Osteocyte (in vitro differentiated cells): ENCODE measurements at regions not wholly inside any gene's neighbourhood (a gene's known extent, or its start where the extent isn't known, plus 50 kb on each side); places are given as distances from the start of the nearest gene placed in this dataset.

Experiments used
- DNase-seq: peaks from one replicate; pipeline ENCODE4 v3.0.0; 2021; ENCODE audit warnings: mixed read lengths; ENCODE audit not compliant: unreplicated experiment; ENCODE audit errors: extremely low spot score
- H3K27ac Mint-ChIP-seq: one replicate; pipeline ENCODE4 v1.8.0; 2021; ENCODE audit warnings: mild to moderate bottlenecking, mixed read lengths; ENCODE audit not compliant: unreplicated experiment
- H3K27me3 Mint-ChIP-seq: one replicate; pipeline ENCODE4 v1.8.0; 2021; ENCODE audit warnings: mixed read lengths; ENCODE audit not compliant: unreplicated experiment
- H3K36me3 Mint-ChIP-seq: one replicate; pipeline ENCODE4 v1.8.0; 2021; ENCODE audit warnings: mixed read lengths; ENCODE audit not compliant: unreplicated experiment
- H3K4me1 Mint-ChIP-seq: one replicate; pipeline ENCODE4 v1.8.0; 2021; ENCODE audit warnings: mixed read lengths; ENCODE audit not compliant: unreplicated experiment
- H3K4me3 Mint-ChIP-seq: one replicate; pipeline ENCODE4 v1.8.0; 2021; ENCODE audit warnings: mild to moderate bottlenecking, moderate library complexity, mixed read lengths; ENCODE audit not compliant: unreplicated experiment
- H3K9me3 Mint-ChIP-seq: one replicate; pipeline ENCODE4 v1.8.0; 2021; ENCODE audit warnings: mixed read lengths; ENCODE audit not compliant: unreplicated experiment
- CTCF ChIP-seq: fragments of 200-600 bp; sonication (generic); IDR thresholded peaks from 2 replicates; pipeline ENCODE4 v1.5.0; 2021; ENCODE audit warnings: antibody characterized with exemption, mild to moderate bottlenecking, moderate library complexity

DNA sequence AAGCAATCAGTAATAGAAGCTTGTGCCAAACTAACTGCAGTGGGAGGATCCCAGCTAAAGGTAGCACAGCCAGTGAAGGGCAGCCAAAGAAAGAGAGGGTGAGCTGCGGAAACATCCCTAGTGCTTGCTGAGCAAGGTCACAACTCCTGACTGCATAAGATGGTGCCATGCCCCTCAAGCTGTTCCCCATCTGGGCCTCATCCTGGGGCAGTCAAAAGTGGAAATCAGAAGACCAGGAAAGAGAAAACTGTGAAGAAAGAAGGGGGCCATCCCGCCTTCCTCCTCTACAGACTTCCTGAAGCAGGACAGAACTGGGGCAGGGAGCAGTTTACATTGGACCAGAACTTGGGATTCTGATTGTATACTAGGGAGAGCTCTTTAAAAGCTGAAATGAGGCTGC, 159.2 kb downstream of the TNFSF13B start:
- no peaks in the 10 kb centered on the region for H3K36me3 Mint-ChIP-seq
- no peak for DNase-seq
- H3K9me3 Mint-ChIP-seq: no peaks in the 10 kb centered on the region
- H3K27ac Mint-ChIP-seq: no peak overlapping the region
- no peak for TF ChIP-seq CTCF
- no peaks in the 10 kb centered on the region for H3K27me3 Mint-ChIP-seq
- no peak overlapping the region for H3K4me3 Mint-ChIP-seq
- H3K4me1 Mint-ChIP-seq: peaks cover 18% of the 10 kb centered on the region

DNA sequence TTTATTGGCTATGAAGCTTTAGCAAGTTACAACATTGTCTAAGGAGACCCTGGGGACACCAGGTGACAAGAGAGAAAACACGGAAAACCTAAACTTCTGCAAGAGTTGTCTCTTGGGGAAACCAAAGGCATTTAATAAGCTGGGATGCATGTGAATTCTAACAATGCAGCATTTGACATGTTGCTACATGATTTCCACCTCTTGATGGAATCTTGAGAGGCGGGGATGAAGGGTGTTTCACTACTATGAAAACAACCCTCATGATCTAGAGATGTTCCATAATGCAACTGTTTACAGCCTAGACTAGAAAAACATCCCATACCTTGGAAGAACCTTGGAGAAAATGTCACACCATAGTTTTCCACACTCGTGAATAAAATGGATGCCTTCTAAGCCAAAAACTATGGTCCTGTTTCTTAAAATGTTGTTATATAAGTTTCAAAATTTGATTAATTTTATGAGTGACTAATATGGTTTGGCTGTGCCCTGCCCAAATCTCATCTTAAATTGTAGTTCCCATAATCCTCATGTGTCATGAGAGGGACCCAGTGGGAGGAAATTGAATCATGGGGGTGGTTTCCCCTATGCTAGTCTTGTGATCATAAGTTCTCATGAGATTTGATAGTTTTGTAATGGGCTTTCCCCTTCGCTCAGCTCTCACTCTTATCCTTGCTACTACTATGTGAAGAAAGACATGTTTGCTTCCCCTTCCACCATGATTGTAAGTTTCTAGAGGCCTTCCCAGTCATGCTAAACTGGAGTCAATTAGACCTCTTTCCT, 164.6 kb downstream of the TNFSF13B start:
- TF ChIP-seq CTCF: no peak
- H3K27ac Mint-ChIP-seq: no peak overlapping the region
- no peaks in the 10 kb centered on the region for H3K36me3 Mint-ChIP-seq
- no peaks in the 10 kb centered on the region for H3K27me3 Mint-ChIP-seq
- H3K9me3 Mint-ChIP-seq: no peaks in the 10 kb centered on the region
- peaks cover 13% of the 10 kb centered on the region for H3K4me1 Mint-ChIP-seq
- no peak overlapping the region for H3K4me3 Mint-ChIP-seq
- DNase-seq: no peak

- no peak for DNase-seq
- H3K4me3 Mint-ChIP-seq: no peak overlapping the region
- H3K27ac Mint-ChIP-seq: no peak overlapping the region
- H3K4me1 Mint-ChIP-seq: peaks cover 13% of the 10 kb centered on the region
- H3K36me3 Mint-ChIP-seq: no peaks in the 10 kb centered on the region
- H3K27me3 Mint-ChIP-seq: no peaks in the 10 kb centered on the region
- no peaks in the 10 kb centered on the region for H3K9me3 Mint-ChIP-seq
- no peak for TF ChIP-seq CTCF
Measured at GRCh38 chr13:108435393-108436149, 166.1 kb downstream of the TNFSF13B start.

DNA sequence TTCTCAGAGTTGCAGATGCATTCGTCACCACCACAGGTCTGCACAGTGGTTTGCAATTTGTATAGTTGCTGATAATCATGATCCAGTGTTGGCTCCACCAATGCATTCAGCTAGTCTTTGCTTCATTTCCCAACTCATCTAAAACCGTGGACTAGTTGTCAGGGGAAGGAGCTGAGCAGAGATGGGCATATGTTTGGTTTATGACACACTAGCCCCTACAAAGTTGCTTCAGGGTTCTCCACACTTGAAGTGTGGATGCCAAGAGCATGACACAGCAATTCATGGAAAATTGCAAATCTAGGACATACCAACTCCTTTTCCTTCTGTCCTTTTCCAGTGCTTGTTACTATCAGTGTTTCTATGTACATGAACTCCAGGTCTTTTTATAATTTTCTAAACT, 168.0 kb downstream of the TNFSF13B start:
- Mint-ChIP-seq H3K36me3 (no peaks in the 10 kb centered on the region), H3K27ac (no peak overlapping the region), H3K4me3 (no peak overlapping the region), H3K4me1 (peaks cover 13% of the 10 kb centered on the region), H3K27me3 (no peaks in the 10 kb centered on the region), H3K9me3 (no peaks in the 10 kb centered on the region)
- no peak for TF ChIP-seq CTCF
- DNase-seq: no peak

DNA sequence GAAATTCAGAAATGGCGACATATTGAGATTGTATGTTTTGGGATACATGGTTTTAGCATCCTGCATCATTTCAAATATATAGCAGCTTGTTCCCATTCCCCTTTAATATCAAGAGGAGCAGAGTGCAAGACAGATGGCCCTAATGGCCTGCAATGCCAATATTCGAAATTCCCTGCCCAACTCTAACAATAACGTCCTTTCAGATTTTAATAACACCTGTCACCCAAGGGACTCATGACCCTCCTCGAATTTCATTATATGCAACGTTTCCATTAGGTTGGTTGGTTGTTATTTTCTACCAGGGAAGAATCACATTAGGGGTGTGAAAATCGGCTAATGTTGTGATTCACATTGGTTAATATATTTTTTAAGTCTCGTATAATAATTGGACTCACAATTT, 170.0 kb downstream of the TNFSF13B start:
- Mint-ChIP-seq H3K27ac (no peak overlapping the region), H3K4me3 (no peak overlapping the region), H3K9me3 (no peaks in the 10 kb centered on the region), H3K27me3 (no peaks in the 10 kb centered on the region), H3K36me3 (no peaks in the 10 kb centered on the region), H3K4me1 (peaks cover 13% of the 10 kb centered on the region)
- no peak for TF ChIP-seq CTCF
- no peak for DNase-seq
